PC-3 (cell line): ENCODE measurements at regions not wholly inside any gene's neighbourhood (a gene's known extent, or its start where the extent isn't known, plus 50 kb on each side); places are given as distances from the start of the nearest gene placed in this dataset.

Experiments
- EZH2 ChIP-seq: fragments of 300-600 bp; sonication (generic); IDR thresholded peaks from one replicate; pipeline ENCODE4 v1.6.1; 2017; ENCODE audit warnings: antibody characterized with exemption, mild to moderate bottlenecking, low read length; ENCODE audit not compliant: unreplicated experiment
- EZH2phosphoT487 ChIP-seq: fragments of 300-600 bp; sonication (generic); IDR thresholded peaks from 2 replicates; pipeline ENCODE4 v1.6.1; 2018; ENCODE audit warnings: mild to moderate bottlenecking, antibody characterized with exemption, low read length, borderline replicate concordance
- TF ChIP-seq, protein P1 (sequence below): fragments of 300-600 bp; sonication (generic); conservative IDR thresholded peaks from 2 replicates; pipeline ENCODE4 v1.5.1; 2017; ENCODE audit warnings: antibody characterized with exemption, low read depth, mild to moderate bottlenecking, low read length

DNA sequence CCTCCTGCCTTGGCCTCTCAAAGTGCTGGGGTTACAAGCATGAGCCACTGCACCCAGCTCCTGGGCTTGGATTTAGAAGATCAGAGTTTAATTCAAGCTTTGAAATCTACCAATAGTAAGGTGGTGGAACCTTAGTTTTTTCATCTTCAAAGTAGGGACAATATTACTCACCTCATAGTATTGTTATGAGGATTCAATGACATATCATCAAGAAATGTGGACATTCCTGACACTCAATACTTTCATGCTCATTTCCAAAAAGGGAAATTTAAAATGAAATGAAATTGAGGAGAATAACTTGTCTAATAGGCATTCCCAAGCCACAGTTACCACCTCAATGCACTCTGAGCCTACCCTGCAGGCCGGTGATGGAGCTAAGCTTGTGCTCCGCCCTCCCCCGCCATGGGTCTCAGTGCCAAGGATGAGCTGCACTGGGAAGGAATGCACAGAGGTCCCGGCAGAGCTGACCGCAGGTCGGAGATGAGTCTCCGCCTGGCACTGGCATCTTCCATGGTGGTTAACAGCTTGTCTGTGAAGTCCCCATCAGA is 56.5 kb upstream of the BCAR3 start:
- TF ChIP-seq EZH2 (no peak), EZH2phosphoT487 (no peak)
- TF ChIP-seq, protein P1, sequence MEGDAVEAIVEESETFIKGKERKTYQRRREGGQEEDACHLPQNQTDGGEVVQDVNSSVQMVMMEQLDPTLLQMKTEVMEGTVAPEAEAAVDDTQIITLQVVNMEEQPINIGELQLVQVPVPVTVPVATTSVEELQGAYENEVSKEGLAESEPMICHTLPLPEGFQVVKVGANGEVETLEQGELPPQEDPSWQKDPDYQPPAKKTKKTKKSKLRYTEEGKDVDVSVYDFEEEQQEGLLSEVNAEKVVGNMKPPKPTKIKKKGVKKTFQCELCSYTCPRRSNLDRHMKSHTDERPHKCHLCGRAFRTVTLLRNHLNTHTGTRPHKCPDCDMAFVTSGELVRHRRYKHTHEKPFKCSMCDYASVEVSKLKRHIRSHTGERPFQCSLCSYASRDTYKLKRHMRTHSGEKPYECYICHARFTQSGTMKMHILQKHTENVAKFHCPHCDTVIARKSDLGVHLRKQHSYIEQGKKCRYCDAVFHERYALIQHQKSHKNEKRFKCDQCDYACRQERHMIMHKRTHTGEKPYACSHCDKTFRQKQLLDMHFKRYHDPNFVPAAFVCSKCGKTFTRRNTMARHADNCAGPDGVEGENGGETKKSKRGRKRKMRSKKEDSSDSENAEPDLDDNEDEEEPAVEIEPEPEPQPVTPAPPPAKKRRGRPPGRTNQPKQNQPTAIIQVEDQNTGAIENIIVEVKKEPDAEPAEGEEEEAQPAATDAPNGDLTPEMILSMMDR: no peak
